ENCODE measurements at regions not wholly inside any gene's neighbourhood (a gene's known extent, or its start where the extent isn't known, plus 50 kb on each side); places are given as distances from the start of the nearest gene placed in this dataset.

- TF ChIP-seq POLR2AphosphoS5 (IDR thresholded peaks at IDR 0.05; ENCODE audit: low read depth, low read length) (no peak), REST (IDR thresholded peaks at IDR 0.05; ENCODE audit: insufficient read depth in 1 of 2, low read depth in 2 of 2, low read length in 2 of 2) (no peak), TAF1 (IDR thresholded peaks at IDR 0.05; ENCODE audit: borderline replicate concordance, insufficient read depth, low read length) (no peak)
These were observed 201.3 kb downstream of the AKAP7 start for GRCh38 chr6:131336596-131336995.

- no peak for TF ChIP-seq SIN3A (IDR thresholded peaks at IDR 0.05; ENCODE audit: borderline replicate concordance, insufficient read depth, low read length)
- TF ChIP-seq REST (IDR thresholded peaks at IDR 0.05; ENCODE audit: insufficient read depth in 1 of 2, low read depth in 2 of 2, low read length in 2 of 2), result no peak
- TF ChIP-seq POLR2AphosphoS5 (IDR thresholded peaks at IDR 0.05; ENCODE audit: low read depth, low read length), result no peak
- TF ChIP-seq TAF1 (IDR thresholded peaks at IDR 0.05; ENCODE audit: borderline replicate concordance, insufficient read depth, low read length), result no peak
- TF ChIP-seq FOXP2 (optimal IDR thresholded peaks at IDR 0.05; ENCODE audit: borderline replicate concordance, extremely low read depth, extremely low read length, insufficient read depth), result no peak
These were observed 213.3 kb downstream of the AKAP7 start for GRCh38 chr6:131348572-131348971.

- TF ChIP-seq SIN3A (IDR thresholded peaks at IDR 0.05; ENCODE audit: borderline replicate concordance, insufficient read depth, low read length), result no peak
- TF ChIP-seq TAF1 (IDR thresholded peaks at IDR 0.05; ENCODE audit: borderline replicate concordance, insufficient read depth, low read length), result no peak
- no peak for TF ChIP-seq REST (IDR thresholded peaks at IDR 0.05; ENCODE audit: insufficient read depth in 1 of 2, low read depth in 2 of 2, low read length in 2 of 2)
- TF ChIP-seq POLR2AphosphoS5 (IDR thresholded peaks at IDR 0.05; ENCODE audit: low read depth, low read length), result no peak
- no peak for TF ChIP-seq FOXP2 (optimal IDR thresholded peaks at IDR 0.05; ENCODE audit: borderline replicate concordance, extremely low read depth, extremely low read length, insufficient read depth)
These were observed 213.9 kb downstream of the AKAP7 start for GRCh38 chr6:131349199-131349598.

GRCh38 chr6:131353106-131353505 is 217.8 kb downstream of the AKAP7 start:
- no peak for TF ChIP-seq REST (IDR thresholded peaks at IDR 0.05; ENCODE audit: insufficient read depth in 1 of 2, low read depth in 2 of 2, low read length in 2 of 2)
- TF ChIP-seq FOXP2 (optimal IDR thresholded peaks at IDR 0.05; ENCODE audit: borderline replicate concordance, extremely low read depth, extremely low read length, insufficient read depth), result no peak
- TF ChIP-seq POLR2AphosphoS5 (IDR thresholded peaks at IDR 0.05; ENCODE audit: low read depth, low read length), result no peak
- no peak for TF ChIP-seq SIN3A (IDR thresholded peaks at IDR 0.05; ENCODE audit: borderline replicate concordance, insufficient read depth, low read length)
- TF ChIP-seq TAF1 (IDR thresholded peaks at IDR 0.05; ENCODE audit: borderline replicate concordance, insufficient read depth, low read length), result no peak

- TF ChIP-seq TAF1 (IDR thresholded peaks at IDR 0.05; ENCODE audit: borderline replicate concordance, insufficient read depth, low read length) (no peak), FOXP2 (optimal IDR thresholded peaks at IDR 0.05; ENCODE audit: borderline replicate concordance, extremely low read depth, extremely low read length, insufficient read depth) (no peak), SIN3A (IDR thresholded peaks at IDR 0.05; ENCODE audit: borderline replicate concordance, insufficient read depth, low read length) (no peak), POLR2AphosphoS5 (IDR thresholded peaks at IDR 0.05; ENCODE audit: low read depth, low read length) (no peak), REST (IDR thresholded peaks at IDR 0.05; ENCODE audit: insufficient read depth in 1 of 2, low read depth in 2 of 2, low read length in 2 of 2) (no peak)
These were observed 218.6 kb downstream of the AKAP7 start for GRCh38 chr6:131353876-131354275.

Measured in PFSK-1 (cell line).